GM19455 (cell line): ENCODE measurements at regions not wholly inside any gene's neighbourhood (a gene's known extent, or its start where the extent isn't known, plus 50 kb on each side); places are given as distances from the start of the nearest gene placed in this dataset.

Source experiments
- ATAC-seq: cut with Tn5 transposase; IDR thresholded peaks from one replicate; pipeline ENCODE4 v1.9.1; 2021; ENCODE audit not compliant: unreplicated experiment

- ATAC-seq: no peak
These were observed 125.2 kb upstream of the PIK3C3 start for GRCh38 chr18:41829647-41830516.

GRCh38 chr18:41828137-41828536 is 126.9 kb upstream of the PIK3C3 start:
- ATAC-seq: no peak

DNA sequence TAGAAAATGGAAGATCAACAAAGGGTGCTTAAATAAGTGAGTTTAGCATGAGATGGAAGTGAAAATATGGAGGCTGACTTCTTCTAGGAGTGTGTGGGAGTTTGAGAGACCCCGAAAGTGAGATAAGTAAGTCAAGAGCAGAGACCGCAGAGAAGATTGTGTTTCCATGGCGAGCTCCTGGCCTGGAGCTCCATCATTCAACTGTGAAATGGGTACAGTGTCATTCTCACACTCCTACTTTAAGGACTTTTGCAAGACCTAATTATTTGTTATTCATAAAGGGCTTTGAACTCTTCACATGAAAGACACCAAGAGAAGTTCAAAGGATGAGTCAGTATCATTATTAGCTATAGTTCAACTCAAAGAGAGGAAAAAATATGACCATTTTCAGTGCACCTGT is 134.2 kb upstream of the PIK3C3 start:
- no peak for ATAC-seq

GRCh38 chr18:41818381-41819355 is 136.4 kb upstream of the PIK3C3 start:
- ATAC-seq: no peak

- ATAC-seq: no peak
These were observed 140.4 kb upstream of the PIK3C3 start for GRCh38 chr18:41814651-41815050.

GRCh38 chr18:41809652-41810051 is 145.4 kb upstream of the PIK3C3 start:
- no peak for ATAC-seq

GRCh38 chr18:41805341-41805740 is 149.7 kb upstream of the PIK3C3 start:
- ATAC-seq: no peak

GRCh38 chr18:41798879-41799278 is 156.2 kb upstream of the PIK3C3 start:
- ATAC-seq: no peak

GRCh38 chr18:41790687-41791086 is 164.3 kb upstream of the PIK3C3 start:
- ATAC-seq: no peak

- no peak for ATAC-seq
These were observed 166.0 kb upstream of the PIK3C3 start for GRCh38 chr18:41789001-41789400.

DNA sequence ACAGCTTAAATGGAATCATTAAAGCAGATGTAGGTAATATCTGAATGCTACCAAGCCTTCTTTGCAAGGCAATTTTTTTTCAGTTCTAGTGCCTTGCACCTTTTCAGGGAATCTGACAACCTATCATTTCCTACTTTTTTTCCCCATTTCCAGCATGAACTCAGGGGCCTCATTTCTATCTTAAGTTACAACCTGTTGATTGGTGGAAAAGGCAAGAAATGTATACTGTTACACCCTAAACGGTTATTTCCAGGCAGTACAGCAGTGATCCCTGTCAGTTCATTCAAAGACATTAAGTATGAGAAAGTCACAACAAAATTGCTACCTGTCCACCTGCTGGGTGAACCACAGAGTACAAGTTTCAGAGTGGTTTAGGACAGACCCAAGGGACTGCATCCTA is 171.2 kb upstream of the PIK3C3 start:
- no peak for ATAC-seq

DNA sequence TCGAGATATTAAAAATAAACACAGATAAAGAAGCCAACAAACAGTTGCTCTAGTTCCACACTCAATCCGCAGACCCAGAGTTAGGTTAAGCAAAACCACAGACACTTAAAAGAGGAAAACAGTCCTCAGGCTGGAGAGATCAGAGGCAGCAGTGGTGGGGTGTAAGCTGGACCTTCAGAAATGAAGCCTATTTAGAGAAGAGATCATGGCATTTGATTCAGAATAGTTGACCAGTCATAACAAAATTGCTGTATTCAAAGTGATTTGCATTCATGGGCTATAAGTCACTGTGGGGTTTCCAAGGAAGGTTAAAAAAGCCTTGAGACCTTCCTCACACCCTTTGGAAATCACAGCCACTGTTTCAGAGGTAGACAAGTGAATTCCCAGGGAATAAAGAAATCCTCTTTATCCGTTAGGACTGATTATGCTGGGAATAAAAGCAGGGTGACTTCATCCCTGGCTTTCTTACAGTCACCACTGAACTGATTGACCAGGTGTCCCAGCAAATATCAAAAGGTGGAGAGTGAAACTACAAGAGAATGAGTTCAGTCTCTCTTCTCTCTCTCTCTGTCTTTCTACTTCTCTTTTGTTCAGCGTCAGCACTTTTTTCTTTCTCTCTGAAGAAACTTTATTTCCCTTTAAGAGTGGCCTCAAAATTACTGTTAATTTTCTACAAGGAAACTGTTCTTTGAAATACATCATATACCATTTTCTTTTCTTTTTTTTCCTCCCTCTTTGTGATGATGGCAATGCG is 171.8 kb upstream of the PIK3C3 start:
- no peak for ATAC-seq

DNA sequence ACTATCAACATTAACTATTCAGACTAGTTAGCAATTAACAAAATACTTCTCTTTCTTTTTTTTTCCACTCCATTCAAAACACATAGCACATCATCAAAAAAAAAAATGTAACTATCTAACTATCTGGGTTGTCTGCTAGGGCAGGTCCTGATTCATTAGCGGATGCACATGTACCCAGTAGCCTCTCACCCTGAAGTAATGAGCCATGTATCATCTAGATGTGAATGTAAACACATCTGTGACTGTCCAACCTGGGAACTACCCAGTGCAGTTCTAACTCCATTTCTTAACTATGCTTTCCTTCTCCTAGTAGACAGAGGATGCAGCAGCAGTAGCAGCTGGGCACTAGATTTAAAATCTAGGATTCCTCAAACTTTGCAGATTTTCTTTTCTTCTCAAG is 183.1 kb upstream of the PIK3C3 start:
- no peak for ATAC-seq

DNA sequence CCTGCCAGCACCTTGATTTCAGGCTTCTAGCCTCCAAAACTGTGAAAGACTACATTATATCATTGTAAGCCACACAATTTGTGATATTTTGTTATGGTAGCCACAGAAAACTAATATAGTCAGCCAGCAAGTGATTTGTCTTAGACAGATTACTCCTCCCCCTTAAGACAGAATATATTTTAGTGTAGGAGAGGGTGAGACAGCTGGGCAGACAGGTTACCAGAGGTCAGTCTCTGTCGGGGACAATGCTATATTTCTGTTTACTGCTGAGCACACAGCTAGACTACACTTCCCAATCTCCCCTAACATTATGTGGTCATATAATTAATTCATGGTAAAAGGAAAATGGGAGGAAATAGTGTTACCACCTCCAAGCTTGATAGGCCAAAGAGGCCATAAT is 185.8 kb upstream of the PIK3C3 start:
- ATAC-seq: no peak

DNA sequence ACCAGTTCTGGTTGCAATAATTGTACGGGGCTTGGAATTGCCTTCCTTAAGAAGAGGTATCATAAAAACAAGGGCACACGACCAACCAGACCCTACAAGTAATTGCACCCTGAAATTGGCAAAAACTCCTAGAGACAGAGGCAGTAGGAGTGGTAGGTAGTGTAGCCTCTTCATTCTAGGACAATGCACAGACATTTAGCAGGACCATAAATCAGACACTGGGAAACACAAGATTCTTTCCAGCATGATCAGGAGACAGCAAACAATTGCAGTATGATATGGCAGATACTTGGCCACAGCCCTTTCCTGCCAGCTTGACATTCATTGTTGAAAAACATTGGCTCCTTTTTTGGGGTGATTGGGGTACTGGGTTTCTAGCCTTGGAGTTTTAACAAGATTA is 186.6 kb upstream of the PIK3C3 start:
- ATAC-seq: no peak

GRCh38 chr18:41767960-41768359 is 187.1 kb upstream of the PIK3C3 start:
- no peak for ATAC-seq

- ATAC-seq: no peak
These were observed 189.6 kb upstream of the PIK3C3 start for GRCh38 chr18:41765460-41765859.

DNA sequence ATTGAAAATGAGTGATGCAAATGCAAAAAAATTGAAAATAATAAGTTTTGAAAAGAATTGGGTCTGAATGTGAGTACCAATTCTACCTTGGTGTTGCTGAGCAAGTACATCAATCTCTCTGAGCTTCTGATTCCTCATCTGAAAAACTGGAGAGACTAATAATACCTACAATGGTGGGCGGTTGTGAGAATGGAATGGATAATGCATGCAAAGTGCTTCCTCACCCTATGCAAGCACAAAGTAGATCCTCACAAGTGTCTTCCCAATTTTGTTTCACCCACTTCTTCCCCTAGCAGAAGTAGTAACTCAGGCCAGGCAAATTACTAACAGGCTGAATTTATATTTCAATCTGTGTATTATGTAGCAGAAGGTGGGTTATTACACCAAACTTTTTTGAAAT is 191.7 kb upstream of the PIK3C3 start:
- no peak for ATAC-seq

DNA sequence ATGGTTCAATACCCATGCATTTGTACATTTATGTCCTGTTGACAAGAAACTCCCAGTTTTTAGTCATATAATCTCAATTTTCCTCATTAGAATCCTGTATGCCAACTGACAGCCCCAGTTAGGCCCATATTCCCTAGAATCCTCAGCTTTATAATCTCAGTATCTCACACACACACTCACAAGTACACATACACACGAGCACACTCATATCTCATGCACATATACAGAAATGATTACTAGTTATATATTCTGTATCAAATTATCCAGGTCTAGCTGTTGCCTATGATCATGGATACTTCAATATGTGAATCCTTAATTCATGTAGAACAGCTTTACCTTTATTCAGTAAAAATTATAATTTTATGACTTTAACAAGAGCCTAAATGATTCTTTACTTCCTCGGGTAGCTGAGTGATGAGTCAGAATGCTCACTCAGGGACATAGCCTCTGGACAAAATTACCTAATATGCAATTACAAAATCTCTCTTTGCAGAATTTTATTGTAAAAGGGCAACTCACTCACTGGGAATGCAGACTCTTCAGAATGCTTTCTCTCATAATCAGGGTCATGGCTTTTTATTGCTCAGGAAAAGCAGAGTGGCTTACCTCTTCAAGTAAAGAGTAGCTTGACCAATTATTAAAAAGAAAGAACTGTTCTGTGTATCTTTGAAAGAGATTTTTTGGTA is 193.6 kb upstream of the PIK3C3 start:
- no peak for ATAC-seq

- no peak for ATAC-seq
These were observed 196.5 kb upstream of the PIK3C3 start for GRCh38 chr18:41758534-41758933.

DNA sequence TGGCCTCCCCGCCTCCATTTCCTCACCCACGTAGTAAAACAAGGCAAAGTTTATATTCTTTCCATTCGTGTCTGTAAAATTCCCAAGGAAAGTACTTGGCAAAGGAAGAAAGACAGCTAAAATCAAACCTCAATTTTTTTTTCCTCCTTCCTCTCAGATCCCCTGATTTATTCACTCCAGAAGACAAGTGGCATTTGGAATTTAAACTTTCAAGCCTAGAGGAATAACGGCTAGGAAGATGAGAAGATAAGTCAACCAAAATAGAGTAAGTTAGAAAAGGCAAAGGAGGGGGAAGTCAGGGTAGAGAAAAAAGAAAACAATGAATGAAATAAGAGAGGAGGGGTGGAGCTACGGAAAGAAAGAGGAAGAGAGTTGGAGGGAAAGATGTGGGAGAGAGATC is 198.9 kb upstream of the PIK3C3 start:
- ATAC-seq: no peak
